Esophagus mucosa (tissue), 1 donor: ENCODE measurements at regions not wholly inside any gene's neighbourhood (a gene's known extent, or its start where the extent isn't known, plus 50 kb on each side); places are given as distances from the start of the nearest gene placed in this dataset.

Source experiments
- ATAC-seq: fragments of 200-7000 bp; cut with Tn5 transposase; one replicate; pipeline ENCODE4 v1.9.1; 2020
- donor health status: DM: yes; HTN: yes; CAD: no.

DNA sequence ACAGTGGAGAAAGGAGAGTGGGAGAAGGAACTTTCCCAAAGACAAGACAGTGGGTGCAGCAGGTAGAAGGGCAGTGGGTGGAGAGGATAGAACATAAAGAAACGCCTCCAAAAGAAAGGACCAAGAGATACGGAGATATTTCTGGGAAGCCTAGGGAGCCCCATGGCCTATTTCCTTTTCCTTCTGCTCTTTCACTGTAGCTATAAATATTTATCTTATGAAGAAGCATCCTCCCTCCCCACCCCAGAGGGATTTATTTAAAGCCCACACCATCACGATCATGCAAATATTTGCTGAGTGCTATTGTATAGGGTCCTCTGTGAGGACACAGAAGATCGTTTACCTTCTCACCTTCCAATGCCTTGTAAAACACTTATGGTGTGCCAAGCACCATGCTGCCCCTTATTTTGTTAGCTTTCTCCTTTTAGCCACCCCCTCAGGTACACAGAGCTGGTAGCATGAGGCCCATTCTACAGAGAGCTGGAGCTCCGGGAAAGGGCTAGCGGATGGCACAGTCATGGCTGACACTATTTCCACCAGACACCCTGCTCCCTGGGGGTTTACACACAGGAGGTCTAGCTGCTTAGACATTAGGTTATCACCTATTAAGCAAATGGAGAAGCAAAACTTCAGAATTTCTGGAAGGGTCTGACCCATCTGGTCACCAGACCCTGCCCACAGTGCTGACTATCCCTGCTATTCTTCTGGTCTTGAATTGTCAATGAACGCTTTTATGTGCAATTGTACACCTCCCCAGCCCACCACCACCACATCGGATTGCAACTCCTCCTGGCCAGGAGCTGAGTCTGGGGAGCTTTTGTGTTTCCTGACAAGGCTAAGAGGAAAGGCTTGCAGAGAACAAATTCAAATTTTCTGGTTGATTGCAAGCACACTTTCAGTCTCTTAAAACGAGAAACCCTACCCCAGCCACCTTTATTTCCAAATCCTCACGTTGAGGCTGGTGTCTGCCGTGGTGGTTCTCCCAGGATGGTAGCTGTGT is 91.8 kb upstream of the KLF7 start:
- ATAC-seq, result no peak

DNA sequence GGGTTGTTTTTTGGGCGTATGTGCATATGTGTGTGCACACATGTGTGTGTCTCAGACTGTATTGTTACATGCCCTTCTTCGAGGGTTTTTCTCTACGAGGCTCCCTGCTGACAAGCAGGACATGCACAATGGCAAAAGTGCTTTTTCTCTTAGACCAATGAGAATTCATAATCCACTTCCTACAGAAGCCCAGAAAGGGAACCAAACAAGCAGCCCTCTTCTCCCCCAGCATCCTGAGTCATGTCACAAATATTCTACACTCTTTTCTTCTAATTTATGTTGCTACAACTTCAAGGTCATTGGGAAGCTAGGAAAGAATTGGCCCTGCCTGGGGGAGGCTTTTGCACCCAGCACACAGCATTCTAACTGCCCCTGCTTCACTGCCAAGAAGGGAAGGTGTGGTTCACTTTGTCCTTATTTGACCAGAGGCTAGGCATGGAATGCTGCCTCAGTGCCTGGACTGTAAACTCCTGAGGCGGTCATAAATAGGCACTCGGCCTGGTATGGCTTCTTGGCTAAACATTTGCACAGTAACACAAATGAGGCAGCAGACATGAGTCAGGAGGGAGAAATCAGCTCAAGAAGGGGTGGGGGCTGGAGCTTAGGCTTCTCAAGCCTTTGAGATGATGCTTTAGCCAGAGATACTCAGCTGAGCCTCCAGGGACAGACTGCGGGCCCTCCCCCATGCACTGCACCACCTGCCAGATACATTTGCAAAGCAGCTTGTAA is 92.7 kb upstream of the KLF7 start:
- peak; percentile 73 for ATAC-seq

DNA sequence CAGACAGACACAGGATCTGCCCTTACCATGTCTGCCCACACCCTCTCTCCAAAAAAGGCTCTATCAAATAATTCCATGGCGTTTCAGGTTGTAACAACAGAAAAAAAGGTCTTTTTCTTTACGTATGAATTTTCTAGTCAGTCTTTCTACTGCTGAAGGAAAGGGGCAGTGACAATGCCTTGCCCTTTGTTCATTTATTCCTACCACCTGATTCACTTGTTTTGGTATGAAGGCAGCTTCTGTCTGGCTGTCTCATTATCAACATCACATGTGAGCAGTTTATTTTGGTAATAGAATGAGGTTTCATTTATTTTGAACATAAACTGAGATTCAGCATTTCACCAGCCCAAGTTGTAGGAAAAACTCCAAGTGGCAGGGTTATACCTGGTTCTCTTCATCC is 94.3 kb upstream of the KLF7 start:
- ATAC-seq, result no peak

DNA sequence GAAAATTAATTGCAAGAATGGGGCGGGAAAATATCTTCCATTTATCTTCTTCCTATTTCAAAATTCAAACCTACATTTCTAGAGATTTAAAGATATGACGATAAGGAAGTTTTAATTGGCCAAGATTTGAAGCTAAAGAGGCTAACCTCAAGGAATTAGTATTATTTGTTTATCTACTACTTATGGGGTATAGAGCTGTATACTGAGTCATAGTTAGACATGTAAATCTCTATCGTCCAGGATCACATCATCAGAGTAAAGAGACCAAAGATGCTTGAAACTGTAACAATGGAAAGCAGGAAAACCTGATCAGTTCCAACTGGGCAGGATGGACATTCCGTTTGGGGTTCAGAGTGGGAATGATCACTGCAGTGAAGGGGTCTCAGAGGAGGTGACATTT is 95.2 kb upstream of the KLF7 start:
- ATAC-seq, result no peak

DNA sequence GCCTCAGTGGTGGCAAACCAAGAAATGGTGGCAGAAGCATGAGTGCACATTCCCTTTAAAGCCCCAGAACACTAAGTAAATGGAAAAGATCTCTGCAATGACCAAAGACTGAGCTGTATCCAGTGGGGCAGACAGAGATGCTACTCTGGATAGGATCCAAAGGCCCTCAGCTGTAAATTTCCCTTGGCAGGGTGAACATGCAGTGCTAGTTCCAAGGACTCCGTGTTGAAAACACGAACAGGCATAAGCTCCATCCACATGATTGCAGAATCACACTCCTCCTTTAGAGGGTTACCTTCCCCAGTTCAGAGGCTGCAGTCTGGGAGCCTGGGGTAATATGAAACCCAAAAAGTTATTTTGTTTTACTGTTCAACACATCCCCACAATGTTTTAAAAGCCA is 98.6 kb upstream of the KLF7 start:
- no peak for ATAC-seq

DNA sequence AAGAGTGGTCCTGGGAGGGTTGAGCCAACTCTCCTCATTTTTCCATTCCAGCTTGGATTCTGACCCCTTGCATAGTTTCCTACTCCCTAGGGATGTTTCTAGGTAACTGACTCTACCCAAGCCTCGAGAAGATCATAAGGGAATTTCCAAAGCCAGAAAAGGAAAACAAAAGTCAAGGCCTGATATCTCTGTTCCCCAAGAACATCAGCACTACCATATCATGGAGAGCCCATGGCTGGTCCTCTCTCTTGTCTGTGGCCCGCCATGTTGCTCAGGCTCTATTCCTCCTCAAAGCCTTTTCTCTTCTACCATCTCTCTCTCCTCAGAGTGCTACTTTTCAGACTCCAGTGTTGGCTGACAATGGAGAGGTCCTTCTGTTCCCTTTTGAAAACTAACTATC is 99.6 kb upstream of the KLF7 start:
- no peak for ATAC-seq

DNA sequence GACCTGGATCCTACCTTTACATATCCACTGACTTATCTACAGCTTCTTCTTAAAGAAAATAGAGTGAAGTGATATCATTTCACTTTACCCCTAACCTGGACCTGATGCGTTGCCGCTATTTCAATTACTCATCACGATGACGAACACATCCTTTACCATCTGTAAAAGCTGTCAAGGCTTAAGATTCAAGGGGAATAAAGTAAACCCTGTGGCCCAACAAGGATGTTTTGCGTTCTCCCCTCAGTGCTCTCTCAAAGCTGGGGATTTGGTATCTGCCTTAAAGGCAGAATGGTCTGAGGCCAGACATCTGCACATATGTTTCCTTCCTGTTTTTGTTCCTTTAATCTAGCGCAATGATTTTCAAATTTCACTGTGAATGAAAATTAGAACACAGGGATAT is 100.1 kb upstream of the KLF7 start:
- no peak for ATAC-seq

DNA sequence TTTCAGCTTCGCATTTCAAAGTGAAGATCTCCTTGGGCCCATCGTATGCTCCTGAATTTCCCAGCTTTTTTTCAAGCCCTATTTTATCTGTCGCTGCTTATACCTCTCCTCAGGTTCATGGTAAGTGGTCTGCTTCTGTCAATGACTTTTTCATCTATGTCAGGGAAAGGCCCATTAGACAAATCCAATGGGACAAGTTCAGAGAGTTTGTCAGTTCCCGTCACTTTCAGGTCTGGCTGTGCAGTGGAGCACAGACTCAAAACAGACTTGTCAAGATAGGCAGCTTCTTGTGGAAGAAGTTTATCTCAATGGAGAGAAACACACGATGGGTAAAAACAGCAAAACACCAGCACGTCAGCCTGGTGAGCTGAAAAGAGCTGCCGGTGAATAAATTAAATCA is 100.9 kb upstream of the KLF7 start:
- no peak for ATAC-seq

DNA sequence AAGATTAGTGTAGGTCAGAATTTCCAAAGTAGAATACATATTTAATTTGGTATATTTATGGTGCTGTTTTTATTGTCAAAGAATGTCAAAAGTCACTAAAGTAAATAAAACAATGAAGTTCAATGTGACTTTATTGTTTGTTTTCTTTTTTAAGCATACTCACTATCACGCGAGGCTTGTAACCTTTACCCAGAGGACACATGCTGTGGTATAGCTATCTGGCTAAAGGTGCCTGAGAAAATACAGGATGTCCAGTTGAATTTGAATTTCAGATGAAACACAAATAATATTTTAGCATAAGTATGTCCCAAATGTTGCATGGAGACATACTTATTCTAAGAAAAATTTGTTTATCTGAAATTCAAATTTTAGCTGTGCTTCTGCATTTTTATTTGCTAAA is 103.3 kb upstream of the KLF7 start:
- no peak for ATAC-seq

DNA sequence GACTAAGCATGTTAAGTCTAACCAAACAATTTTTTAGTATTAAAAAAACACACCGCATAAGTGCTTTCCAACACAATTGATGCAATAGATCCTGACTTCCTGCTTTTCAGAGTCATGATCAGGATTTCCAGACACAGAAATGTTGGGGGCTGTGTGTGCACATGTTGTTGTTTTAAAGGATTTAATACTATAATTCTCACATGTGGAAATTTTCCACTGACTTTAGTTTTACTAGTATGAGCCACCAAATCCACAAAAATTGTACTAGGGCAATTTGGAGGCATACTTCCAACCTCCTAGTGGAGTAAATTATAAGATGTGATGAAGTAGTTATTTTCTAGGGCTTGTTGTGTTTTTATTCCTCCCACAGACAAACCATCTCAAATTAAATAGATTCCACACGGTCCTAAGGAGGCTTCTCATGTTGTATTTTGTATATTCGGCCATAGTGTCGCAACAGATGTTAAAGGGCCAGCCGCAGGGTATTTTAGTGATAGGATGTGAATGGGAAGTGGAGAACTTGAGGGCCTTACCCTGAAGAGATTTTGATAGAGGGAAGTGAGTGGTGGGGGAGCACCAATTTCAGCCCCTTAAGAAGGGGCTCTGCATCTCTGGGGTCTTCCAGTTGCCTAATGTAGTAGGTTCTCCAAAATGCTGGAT is 108.9 kb upstream of the KLF7 start:
- ATAC-seq, result no peak

DNA sequence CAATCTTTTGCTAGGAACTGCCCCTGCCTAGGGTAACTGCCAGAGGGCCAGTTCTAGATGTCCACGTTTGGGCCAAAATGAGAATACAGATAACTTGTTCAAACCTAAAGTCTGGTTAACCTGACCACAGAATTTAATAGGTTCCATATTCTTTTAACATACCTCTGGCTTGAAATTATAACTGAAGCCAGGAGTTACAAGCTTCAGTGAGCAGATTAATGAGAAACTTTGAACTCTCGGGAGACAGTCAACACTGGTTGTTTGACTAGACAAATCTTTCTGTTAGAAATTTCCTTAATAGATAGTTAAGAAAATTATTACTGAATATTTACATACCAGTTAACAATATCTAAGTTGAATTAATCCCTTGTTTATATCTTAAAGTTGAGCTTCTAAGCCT is 110.0 kb upstream of the KLF7 start:
- ATAC-seq, result no peak

DNA sequence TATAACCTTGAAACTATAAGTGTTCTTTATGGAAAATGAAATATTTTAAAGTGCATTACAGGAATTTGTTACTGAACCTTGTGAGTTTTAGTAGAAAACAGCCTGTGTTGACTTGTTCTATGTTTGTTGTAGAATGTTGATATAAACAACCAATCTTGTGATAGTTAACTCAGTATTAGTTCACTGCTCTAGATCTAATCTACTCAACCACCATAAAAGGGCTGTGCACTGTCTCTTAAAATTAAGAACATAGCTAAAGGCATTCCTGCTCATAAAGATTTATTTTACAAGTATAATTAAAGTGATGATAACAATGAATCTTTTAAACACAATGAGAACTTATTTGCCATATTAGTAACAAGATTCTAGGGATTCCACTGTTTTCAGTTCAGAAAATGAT is 110.5 kb upstream of the KLF7 start:
- ATAC-seq, result no peak

DNA sequence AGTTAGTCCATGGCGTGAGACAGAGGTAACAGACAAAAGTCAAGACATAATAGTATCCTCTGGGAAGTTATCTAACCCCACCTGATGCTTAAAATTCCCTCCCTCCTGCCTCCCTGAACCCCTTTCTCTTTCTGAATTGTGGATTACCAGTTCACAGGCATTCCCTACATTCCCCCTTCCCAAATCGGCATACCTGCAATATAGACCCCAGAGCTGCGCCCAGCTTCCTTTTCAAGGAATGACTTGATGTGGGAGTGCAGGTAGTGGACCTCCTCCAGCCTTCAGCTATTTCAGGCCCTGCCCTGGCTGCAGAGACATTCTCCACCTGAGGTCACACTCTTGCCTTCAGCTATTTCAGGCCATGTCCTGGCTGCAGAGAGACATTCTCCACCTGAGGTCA is 111.1 kb upstream of the KLF7 start:
- ATAC-seq, result no peak

DNA sequence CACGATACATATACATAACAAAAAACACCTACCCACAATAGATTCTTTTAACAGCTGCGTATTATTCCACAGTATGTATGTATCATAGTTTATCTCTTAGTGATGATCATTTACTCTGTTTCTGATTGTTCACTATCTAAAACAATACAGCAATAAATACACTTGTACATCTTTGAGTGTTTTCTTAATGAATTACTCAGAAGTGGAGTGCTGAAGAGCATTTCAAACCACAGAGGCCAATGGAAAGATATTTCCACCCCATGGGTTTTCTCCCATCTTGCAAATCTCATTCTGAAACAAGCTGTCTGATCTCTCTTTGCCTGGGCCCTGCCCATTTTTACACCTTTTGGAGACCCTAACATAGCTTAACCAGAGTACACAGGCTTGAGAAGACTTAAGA is 113.8 kb upstream of the KLF7 start:
- ATAC-seq, result no peak

DNA sequence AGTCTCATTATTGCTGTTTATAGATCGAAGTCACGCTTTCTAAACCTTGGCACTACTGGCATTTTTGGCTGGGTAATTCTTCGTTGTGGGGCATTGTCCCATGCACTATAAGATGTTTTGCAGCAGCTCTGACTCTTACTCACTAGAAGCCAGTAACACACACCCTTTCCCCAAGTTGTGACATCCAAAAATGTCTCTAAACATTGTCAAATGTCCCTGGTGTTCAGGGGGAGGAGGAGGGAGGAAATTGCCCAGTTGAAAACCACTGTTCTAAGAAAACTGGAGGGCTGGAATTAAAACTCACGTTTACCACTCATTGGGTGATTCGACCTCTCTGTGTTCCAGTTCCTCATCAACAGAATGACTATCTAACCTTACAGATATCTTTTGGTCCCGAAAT is 115.7 kb upstream of the KLF7 start:
- no peak for ATAC-seq

DNA sequence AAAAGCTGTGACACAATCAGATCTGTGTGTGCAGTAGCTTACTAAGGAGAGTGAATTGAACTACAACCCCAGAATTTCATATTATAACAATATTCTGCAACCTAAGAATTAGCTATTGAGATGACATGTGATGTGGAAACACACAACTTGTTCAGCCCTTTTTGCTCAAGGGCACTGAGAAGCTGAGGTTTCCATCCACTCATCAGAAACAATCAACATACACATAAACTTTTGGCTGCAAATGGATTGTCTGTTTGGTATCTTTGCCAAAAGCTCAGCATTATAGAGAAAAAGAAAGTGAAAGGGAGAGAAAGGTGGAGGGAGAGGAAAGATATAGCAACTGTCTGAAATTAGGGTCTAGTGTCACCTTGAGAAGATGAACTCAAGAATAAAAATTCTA is 117.2 kb upstream of the KLF7 start:
- no peak for ATAC-seq

DNA sequence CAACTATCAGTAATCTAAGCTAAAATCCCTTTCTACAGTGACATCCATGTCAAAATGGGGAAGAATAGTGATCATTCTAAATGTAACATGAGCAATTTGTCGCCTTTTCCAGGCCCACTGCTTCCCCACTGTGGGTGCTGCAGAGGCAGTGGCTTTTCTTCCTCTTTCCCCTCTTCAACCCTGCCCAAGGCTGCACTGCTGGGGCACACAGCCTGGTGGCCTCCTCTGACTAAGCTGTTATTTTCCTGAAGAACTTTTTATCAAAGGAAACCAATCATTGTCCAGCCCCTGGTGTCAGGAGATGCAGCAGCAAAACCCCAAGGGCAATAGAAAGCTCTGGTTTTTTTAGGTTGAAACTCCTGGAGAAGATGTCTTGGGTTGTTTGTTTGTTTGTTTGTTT is 117.6 kb upstream of the KLF7 start:
- no peak for ATAC-seq

DNA sequence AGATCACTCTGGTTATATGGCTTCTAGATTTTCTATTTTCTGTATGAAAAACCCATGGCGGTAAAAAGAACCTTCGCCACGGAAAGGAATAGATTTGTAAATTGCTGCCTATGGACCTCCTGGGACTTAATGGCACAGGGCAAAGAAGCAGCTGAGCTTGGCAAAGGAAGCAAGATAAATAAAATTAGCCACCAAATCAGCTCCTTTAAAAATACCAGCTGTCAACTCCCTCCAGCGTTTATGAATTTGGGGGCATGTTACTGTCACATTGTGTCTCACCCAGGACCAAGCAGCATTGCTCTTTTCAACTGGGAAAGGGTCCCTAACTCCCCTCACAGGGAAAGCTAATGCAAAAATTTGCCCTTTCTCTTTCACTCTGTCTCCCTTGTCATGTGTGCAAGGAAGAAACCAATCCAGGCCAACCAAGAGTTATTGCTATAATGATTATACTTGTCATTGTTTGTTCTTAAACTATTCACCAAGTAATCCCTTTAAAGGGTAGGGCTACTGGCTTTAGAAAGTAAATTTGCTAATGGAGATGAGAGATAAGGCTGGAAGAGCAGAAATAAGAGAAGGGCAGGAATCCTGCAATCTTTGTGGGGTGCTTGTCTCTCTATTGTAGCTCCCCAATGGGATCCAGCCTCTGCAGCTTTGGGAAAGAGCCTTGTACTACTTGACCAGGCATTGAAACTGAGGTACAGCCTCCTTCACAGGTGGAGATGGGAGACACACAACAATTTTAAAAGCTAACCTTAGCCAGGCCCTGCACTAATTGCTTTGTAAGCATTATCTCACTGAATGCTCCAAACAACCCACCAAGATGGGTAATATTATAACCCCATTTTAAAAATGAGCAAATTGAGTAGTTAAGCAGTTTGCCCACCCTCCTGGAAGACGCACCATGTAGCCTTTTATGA is 119.1 kb upstream of the KLF7 start:
- ATAC-seq, result no peak

DNA sequence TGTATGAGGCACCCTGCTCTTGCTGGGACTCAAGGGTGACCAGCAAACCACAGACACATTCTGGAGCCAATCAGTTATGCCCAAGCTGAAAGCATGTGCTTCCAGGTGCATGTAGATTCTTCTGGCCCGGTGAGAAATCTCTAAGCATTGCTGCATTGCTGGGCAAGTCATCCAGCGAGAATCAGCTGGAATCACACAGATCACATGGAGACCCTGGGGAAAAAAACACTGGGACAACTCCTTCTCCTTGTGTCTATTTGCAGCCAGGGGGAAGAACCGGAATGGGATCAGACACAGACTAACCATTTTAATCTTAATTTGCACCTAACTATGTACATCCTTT is 119.7 kb upstream of the KLF7 start:
- no peak for ATAC-seq

DNA sequence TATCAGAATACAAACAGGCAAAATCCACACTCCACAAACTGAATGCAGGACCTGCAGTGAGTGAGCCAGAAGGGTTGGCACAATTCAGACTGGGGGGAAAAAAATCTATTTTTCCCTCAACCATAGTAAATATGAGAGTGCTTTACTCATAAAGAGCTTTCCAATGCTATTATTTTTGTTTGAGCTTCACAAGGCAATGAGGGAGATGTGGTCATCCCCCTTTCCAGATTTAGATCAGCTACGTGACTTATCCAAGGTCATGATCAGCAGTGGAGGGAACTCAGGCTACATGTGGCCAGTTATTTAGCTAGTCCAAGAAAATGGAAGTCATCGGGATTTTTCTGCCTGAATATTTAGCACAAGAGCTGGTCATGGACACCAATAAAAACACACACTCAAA is 120.4 kb upstream of the KLF7 start:
- no peak for ATAC-seq

DNA sequence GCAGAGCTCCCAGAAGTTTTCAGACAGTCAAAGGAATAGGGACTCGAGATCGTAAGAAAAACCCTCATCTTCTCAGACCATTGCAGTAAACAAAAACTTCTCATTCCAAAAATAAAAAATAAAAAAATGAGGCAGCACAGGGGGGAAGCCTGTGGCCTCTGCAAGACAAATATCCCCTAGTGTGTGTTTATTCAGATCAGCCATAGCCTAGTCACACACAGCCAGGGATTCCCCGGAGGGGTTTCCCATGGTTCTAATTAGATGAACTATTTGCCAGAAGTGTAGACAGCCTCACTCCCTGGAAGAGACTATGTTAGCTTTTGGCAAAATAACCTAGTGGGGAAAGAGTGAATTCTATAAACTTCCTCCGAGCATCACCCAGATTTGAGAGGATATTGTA is 122.9 kb upstream of the KLF7 start:
- peak; percentile 24 for ATAC-seq

DNA sequence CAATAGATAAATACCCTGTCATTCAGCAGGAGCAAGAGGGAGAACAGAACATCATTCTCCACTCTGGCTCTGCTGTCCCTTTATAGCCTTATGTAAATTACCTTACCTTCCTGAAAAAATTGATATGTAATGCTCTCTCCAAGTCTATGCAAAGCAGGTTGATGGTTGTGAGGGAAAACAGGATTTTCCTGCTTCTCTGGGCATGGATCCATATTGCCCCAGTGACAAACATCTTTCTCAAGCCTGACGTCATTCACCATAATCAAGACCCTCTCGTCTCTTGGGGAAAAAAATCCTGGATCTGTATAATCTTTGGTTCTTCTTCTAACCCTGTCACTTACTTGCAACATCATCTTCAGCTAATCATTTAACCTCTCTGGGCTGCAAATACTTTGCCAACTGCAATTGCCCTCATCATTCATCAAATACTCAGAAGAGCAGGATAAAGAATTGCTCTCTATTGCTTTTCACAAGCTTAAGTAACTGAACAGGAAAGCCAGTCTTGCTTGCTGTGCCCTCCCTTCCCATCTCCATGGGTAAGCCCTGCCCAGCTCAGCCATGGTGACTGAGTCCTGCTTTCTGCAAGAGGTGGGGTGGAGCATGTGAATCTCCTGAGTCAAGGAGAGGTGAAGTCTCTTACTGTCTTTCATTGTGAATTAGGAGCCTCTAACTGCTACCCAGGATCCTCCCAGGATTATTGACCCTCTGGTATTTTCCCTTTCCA is 123.7 kb upstream of the KLF7 start:
- peak; percentile 96 for ATAC-seq
